Ishikawa (cell line): ENCODE measurements at regions not wholly inside any gene's neighbourhood (a gene's known extent, or its start where the extent isn't known, plus 50 kb on each side); places are given as distances from the start of the nearest gene placed in this dataset.

ENCODE experiments used
- CEBPB ChIP-seq: IDR thresholded peaks from 2 replicates; pipeline ENCODE4 v1.6.1; 2012
- EGR1 ChIP-seq: IDR thresholded peaks from 2 replicates; pipeline ENCODE4 v1.6.1; 2012
- MAX ChIP-seq: IDR thresholded peaks from 2 replicates; pipeline ENCODE4 v1.6.1; 2012
- NFIC ChIP-seq: IDR thresholded peaks from 2 replicates; pipeline ENCODE4 v1.6.1; 2012
- RAD21 ChIP-seq: IDR thresholded peaks from 2 replicates; pipeline ENCODE4 v1.6.1; 2012; ENCODE audit warnings: low read depth
- TAF1 ChIP-seq: IDR thresholded peaks from 2 replicates; pipeline ENCODE4 v1.6.1; 2012; ENCODE audit warnings: low read depth, mild to moderate bottlenecking
- TEAD4 ChIP-seq: IDR thresholded peaks from 2 replicates; pipeline ENCODE4 v1.6.1; 2012
- USF1 ChIP-seq: IDR thresholded peaks from 2 replicates; pipeline ENCODE4 v1.6.1; 2012
- YY1 ChIP-seq: IDR thresholded peaks from 2 replicates; pipeline ENCODE4 v1.6.1; 2012; ENCODE audit warnings: low read depth

GRCh38 chr6:43836507-43837240 lies 66.7 kb downstream of the VEGFA start:
- TF ChIP-seq TEAD4 (no peak), CEBPB (no peak), TAF1 (no peak), NFIC (no peak), RAD21 (no peak), MAX (no peak), YY1 (no peak), USF1 (no peak), EGR1 (no peak)
